HG02610 (cell line): ENCODE measurements at regions not wholly inside any gene's neighbourhood (a gene's known extent, or its start where the extent isn't known, plus 50 kb on each side); places are given as distances from the start of the nearest gene placed in this dataset.

Experiments
- ATAC-seq: cut with Tn5 transposase; IDR thresholded peaks from one replicate; pipeline ENCODE4 v1.9.1; 2021; ENCODE audit warnings: mild to moderate bottlenecking, moderate library complexity; ENCODE audit not compliant: unreplicated experiment

- ATAC-seq = no peak
These were observed 55.5 kb upstream of the STC2 start for GRCh38 chr5:173383711-173384110.

- no peak for ATAC-seq
These were observed 50.5 kb upstream of the STC2 start for GRCh38 chr5:173378727-173379126.
